GM21825 (cell line): ENCODE measurements at regions not wholly inside any gene's neighbourhood (a gene's known extent, or its start where the extent isn't known, plus 50 kb on each side); places are given as distances from the start of the nearest gene placed in this dataset.
"Not testable (repeated sequence)": the region's sequence is repeated elsewhere in the genome, so short reads cannot be mapped to it uniquely, and the experiment has no call there.

Experiments
- ATAC-seq: cut with Tn5 transposase; IDR thresholded peaks from one replicate; pipeline ENCODE4 v1.9.1; 2021; ENCODE audit warnings: mild to moderate bottlenecking, moderate library complexity; ENCODE audit not compliant: unreplicated experiment

DNA sequence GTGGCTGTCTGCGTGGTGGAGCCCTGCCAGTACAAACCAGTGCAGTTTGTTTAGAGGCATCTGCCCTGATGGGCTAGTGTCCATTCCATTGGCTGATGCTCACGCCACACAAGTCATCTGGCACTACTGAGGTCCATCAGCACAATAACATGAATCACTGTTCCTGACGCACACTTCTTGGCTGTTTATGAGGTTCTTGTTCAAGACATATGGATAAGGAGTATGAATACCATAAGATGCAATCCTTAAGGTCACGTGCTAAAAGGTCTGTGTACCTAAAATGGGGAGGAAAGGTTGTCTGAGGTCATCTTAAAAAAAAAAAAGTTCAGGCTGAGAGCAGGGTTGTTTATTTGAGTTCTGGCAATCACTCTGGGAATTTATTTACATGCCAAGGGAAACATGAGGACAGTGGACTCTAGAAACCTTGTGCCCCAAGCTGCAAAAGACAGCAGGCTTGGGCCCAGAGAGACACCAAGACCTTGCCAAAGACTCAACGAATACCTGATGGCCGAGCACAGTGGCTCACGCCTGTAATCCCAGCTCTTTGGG is 54.1 kb upstream of the SHLD1 start:
- no peak for ATAC-seq

DNA sequence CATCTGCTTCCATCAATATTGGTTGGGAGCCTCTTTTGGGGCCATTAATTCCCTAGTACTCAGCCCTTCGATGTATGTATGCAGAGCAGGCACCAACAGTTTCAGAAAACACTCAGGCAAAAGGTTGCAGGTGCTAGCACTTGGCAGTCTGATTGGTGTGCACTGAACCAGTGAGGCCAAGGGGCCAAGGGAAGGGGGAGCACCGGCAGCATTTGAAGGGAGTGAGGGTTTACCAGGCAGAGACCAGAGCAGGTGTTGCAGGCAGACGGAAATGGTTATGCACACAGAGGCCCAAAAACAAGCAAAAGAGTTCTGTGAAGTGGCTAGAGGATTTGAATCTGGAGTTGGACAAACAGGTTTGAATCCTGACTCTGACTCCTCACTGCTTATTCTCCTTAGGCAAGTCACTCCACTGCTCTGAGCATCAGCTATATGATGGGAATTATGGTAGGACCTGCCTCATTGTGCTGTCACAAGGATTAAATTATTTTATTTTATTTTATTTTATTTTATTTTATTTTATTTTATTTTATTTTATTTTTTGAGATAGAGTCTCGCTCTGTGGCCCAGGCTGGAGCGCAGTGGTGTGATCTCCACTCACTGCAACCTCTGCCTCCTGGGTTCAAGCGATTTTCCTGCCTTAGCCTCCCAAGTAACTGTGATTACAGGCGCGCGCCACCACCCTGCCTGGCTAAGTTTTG is 58.1 kb upstream of the SHLD1 start:
- ATAC-seq: peak; percentile 100

DNA sequence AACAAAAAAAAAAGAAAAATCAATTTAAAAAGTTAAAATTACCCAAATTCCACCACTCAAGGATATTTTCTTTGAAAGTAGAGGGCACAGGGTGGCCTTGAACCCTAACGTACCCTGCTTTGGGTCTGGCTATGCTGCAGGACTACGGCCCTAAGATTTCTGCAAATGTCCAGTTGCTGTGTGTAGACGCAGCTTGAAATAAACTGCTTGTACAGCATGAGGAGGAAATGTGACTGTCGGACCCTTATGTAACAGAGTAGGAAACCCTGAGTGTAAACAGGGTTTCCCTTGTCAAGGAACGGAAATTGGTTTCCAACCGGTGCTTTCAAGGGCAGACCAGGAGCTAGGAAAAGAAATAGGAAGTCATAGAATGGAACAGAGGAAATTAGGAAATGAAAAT is 60.7 kb upstream of the SHLD1 start:
- no peak for ATAC-seq

- no peak for ATAC-seq
Measured at GRCh38 chr20:5688431-5688972, 61.7 kb upstream of the SHLD1 start.

- ATAC-seq: no peak
Measured at GRCh38 chr20:5687884-5688283, 62.3 kb upstream of the SHLD1 start.

- ATAC-seq: no peak
Measured at GRCh38 chr20:5686384-5687105, 63.7 kb upstream of the SHLD1 start.

DNA sequence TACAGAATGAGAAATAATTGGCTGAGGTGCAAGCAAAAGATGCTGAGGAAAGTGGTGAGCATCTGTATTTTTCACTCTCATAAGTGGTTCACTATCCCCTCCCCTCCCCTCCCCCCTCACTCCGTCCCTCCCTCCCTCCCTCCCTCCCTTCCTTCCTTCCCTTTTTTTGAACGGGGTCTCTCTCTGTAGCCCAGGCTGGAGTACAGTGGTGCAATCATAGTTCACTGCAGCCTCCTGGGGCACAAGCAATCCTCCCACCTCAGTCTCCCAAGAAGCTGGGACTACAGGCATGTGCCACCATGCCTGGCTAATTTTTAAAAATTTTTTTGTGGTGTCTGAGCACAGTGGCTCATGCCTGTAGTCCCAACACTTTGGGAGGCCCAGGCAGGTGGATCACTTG is 67.6 kb upstream of the SHLD1 start:
- not testable (repeated sequence) for ATAC-seq

GRCh38 chr20:5680192-5680591 is 69.4 kb upstream of the GPCPD1 start:
- ATAC-seq: no peak

DNA sequence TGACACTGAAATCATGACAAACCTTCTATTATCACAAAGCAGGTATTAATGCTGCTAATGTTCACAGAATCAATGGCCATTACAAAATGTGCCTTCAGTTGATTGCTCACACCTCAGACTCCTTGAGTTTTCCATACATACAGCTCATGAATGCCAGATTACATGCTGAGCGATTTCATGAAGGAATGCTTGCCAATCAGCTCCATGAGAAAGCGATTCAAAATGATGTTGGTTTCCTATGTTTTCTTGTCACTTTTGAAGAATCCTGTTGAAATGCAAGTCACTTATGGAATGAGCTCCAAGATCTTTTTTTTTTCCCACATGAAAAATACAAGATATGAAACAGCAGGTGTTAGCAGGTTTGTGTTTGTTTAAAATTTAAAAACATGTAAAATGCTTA is 68.0 kb upstream of the GPCPD1 start:
- ATAC-seq: no peak

GRCh38 chr20:5677944-5678343 is 67.1 kb upstream of the GPCPD1 start:
- ATAC-seq: not testable (repeated sequence)

GRCh38 chr20:5677389-5677788 is 66.6 kb upstream of the GPCPD1 start:
- ATAC-seq: no peak

GRCh38 chr20:5675103-5676091 is 64.6 kb upstream of the GPCPD1 start:
- no peak for ATAC-seq

DNA sequence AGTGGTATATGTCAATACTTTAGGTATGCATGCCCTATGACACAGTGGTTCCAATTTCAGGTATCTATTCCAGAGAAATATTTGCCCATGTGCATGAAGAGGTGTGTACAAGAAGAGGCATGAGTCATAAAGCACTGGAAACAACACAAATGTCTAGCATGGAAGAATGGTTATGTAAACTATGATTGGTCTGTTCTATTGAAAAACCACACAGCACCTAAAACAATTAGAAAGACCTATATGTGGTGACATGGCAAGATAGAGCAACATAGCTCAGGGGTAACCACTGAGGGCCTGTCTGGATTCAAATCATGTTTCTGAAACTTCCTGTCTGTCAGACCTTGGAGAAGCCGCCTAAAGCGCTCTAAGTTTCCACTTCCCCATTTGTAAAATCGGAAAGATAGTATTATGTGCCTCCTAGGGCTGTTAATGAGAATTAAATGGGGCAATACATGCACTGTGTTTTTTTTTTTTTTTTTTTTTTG is 63.4 kb upstream of the GPCPD1 start:
- peak; percentile 93 for ATAC-seq

DNA sequence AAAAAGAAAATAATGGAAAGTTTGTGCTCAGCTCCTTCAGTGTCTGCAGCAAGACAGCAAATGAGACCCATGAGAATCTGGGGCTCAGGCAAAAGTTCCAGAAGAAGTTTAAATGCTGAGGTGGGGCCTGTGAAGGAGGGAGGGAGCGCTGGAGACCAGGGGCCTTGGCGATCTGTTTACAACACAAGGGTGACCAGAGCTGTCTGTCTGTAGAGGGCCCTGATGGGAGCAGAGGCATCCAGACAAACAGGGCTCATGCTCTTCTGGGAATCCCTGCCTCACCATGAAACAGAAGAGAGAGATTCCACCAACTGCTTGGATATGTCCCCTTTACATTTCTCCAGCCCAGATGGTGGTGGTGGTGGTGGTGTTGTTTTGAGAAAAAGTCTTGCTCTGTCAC is 60.1 kb upstream of the GPCPD1 start:
- no peak for ATAC-seq

GRCh38 chr20:5670036-5670536 is 59.3 kb upstream of the GPCPD1 start:
- no peak for ATAC-seq

GRCh38 chr20:5668529-5668868 is 57.7 kb upstream of the GPCPD1 start:
- ATAC-seq: no peak

DNA sequence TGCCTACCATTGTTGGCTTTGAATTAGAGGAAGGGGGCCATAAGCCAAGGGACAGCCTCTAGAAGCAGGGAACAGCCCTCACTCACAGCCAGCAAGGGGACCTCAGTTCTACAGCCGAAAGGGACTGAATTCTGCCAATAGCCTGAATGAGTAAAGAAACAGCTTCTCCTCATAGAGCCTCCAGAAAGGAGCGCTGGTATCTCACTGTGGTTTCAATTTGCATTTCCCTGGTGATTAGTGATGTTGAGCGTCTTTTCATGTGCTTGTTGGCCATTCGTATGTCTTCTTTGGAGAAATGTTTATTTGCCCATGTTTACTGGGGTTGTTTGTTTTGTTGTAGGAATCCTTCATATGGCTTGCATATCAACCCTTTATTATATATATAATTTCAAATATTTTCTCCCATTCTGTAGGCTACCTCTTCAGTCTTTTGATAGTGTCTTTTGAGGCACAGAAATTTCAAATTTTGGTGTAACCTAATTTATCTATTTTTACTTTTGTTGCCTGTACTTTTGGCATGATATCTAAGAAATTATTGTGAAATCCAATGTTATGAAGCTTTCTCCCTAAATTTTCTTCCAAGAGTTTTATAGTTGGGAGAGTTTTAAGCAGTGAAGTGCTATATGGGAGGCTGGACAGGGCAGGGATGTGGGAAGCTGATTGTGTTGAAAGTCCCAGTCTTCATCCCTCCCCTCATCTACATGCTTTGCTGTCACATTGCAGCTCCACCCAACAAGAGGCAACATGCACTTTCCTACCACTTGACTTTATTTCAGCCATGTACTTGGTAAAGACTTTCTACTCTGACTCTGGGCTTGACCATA is 57.1 kb upstream of the GPCPD1 start:
- peak; percentile 59 for ATAC-seq

DNA sequence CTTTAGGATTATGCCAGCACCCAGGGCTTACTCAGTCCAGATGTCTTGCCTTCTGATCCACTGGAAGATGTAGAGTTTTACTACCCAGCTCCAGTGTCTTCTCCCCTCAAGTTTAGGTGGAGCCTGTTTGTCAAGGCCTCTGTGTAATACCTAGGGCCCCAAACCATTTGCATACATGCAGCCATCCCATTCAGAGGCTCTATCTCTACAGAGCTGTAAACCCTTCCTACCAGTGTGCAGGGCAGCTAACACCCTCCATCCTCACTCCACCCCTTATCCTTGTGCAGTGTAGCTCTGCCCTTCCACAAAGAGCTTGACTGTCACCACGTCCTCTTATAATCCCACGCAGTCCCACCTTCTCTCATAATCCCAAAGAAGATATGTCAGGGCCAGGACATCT is 54.6 kb upstream of the GPCPD1 start:
- ATAC-seq: no peak

- no peak for ATAC-seq
Measured at GRCh38 chr20:5663396-5663795, 52.6 kb upstream of the GPCPD1 start.

DNA sequence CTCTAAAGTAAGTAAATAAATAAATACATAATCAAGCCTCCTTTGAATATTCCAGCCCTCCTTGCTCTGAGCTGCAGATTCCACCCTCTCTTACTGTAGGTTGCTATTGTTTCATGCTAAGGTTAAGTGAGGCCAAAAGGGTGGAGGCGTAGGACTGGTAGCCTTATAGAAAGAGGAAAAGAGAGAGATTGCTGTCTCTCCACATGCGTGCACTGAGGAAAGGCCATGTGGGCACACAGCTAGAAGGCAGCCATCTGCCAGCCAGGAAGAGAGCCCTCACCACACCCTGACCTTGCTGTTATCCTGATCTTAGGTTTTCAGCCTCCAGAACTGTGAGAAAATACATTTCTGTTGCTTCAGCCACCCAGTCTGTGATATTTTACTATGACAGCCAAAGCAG is 52.0 kb upstream of the GPCPD1 start:
- no peak for ATAC-seq
